Epithelial cell of proximal tubule (primary cell): ENCODE measurements at regions not wholly inside any gene's neighbourhood (a gene's known extent, or its start where the extent isn't known, plus 50 kb on each side); places are given as distances from the start of the nearest gene placed in this dataset.

Experiments used
- DNase-seq: peaks from one replicate; pipeline ENCODE4 v3.0.0-alpha.2; 2011; ENCODE audit warnings: low read depth
- H3K4me3 ChIP-seq: 2 replicates; pipeline ENCODE4 v1.5.1; 2011; ENCODE audit warnings: low read depth, mild to moderate bottlenecking, low read length
- CTCF ChIP-seq: conservative IDR thresholded peaks from 2 replicates; pipeline ENCODE4 v1.5.1; 2012; ENCODE audit warnings: low read depth, mild to moderate bottlenecking, low read length

DNA sequence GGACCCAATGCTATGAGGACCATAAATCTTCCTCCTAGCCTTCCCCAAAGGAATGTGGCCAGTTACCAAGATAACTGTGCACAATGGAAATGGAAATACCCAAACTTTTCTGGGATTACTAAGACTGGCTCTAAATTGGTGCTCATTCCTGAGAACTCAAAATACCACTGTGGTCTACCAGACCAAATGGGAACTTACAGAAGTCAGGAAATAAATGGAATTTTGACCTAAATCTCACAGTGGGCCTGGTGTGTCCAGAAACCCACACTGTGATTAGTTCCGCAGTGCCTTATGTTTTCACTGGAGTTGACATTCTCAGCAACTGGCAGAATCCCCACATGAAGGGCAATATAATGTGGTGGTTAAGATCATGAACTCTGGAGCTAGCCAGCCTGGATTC, 99.4 kb upstream of the ZC3H12C start:
- no peak for DNase-seq
- TF ChIP-seq CTCF, result no peak
- no peak overlapping the region for H3K4me3 ChIP-seq

GRCh38 chr11:109994907-109995306, 98.3 kb upstream of the ZC3H12C start:
- no peak overlapping the region for H3K4me3 ChIP-seq
- DNase-seq, result no peak
- no peak for TF ChIP-seq CTCF

GRCh38 chr11:109996060-109996459, 97.1 kb upstream of the ZC3H12C start:
- no peak overlapping the region for H3K4me3 ChIP-seq
- DNase-seq, result no peak
- no peak for TF ChIP-seq CTCF

- DNase-seq, result no peak
- no peak overlapping the region for H3K4me3 ChIP-seq
- TF ChIP-seq CTCF, result no peak
These were observed 94.3 kb upstream of the ZC3H12C start for GRCh38 chr11:109998921-109999320.

DNA sequence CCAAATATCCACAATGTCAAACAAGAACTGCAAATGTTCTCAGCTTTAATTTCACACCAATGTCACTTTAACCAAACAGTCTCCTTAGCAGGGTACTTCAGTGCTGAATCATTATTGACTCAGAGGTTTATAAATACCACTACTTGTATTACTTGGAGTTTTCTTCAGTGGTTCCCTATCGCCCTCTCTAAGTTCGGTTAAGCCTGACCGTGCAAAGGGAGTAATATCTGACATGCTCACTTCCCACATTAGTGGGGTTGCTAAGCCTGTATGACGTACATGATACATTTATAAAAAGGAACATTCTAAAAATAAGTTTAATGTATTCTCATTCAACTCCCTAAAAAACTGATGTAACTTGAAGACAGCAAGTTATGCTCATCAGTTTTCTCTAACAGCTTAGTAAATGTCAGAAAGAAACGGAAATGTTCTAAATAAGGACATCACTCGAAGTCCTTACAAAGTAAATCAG, 93.1 kb upstream of the ZC3H12C start:
- DNase-seq, result peak; percentile 83
- TF ChIP-seq CTCF, result no peak
- H3K4me3 ChIP-seq, result no peak overlapping the region

- TF ChIP-seq CTCF, result no peak
- no peak overlapping the region for H3K4me3 ChIP-seq
- no peak for DNase-seq
These were observed 92.3 kb upstream of the ZC3H12C start for GRCh38 chr11:110000850-110001249.

- no peak overlapping the region for H3K4me3 ChIP-seq
- DNase-seq, result no peak
- no peak for TF ChIP-seq CTCF
These were observed 89.8 kb upstream of the ZC3H12C start for GRCh38 chr11:110003426-110003825.
